ENCODE measurements at regions not wholly inside any gene's neighbourhood (a gene's known extent, or its start where the extent isn't known, plus 50 kb on each side); places are given as distances from the start of the nearest gene placed in this dataset.

GRCh38 chr18:51933903-51934302, 406.1 kb upstream of the DCC start:
- H3K27ac Mint-ChIP-seq (ENCODE audit: unreplicated experiment), result no peak overlapping the region
- no peak for DNase-seq (ENCODE audit: low spot score)
- H3K36me3 Mint-ChIP-seq (ENCODE audit: low read depth), result no peaks in the 10 kb centered on the region
- peaks cover 11% of the 10 kb centered on the region for H3K9me3 Mint-ChIP-seq (ENCODE audit: low read depth)
- no peaks in the 10 kb centered on the region for H3K27me3 Mint-ChIP-seq (ENCODE audit: low read depth)
- no peaks in the 10 kb centered on the region for H3K4me1 Mint-ChIP-seq (ENCODE audit: low read depth)
- no peak overlapping the region for H3K4me3 Mint-ChIP-seq (ENCODE audit: unreplicated experiment)
- TF ChIP-seq CTCF (IDR thresholded peaks at IDR 0.05), result no peak

GRCh38 chr18:51936115-51936514, 403.9 kb upstream of the DCC start:
- Mint-ChIP-seq H3K27ac (ENCODE audit: unreplicated experiment) (no peak overlapping the region), H3K36me3 (ENCODE audit: low read depth) (no peaks in the 10 kb centered on the region), H3K27me3 (ENCODE audit: low read depth) (no peaks in the 10 kb centered on the region), H3K4me3 (ENCODE audit: unreplicated experiment) (no peak overlapping the region), H3K9me3 (ENCODE audit: low read depth) (no peaks in the 10 kb centered on the region), H3K4me1 (ENCODE audit: low read depth) (no peaks in the 10 kb centered on the region)
- no peak for TF ChIP-seq CTCF (IDR thresholded peaks at IDR 0.05)
- no peak for DNase-seq (ENCODE audit: low spot score)

- H3K9me3 Mint-ChIP-seq (ENCODE audit: low read depth), result no peaks in the 10 kb centered on the region
- no peaks in the 10 kb centered on the region for H3K4me1 Mint-ChIP-seq (ENCODE audit: low read depth)
- H3K4me3 Mint-ChIP-seq (ENCODE audit: unreplicated experiment), result no peak overlapping the region
- TF ChIP-seq CTCF (IDR thresholded peaks at IDR 0.05), result no peak
- H3K27me3 Mint-ChIP-seq (ENCODE audit: low read depth), result no peaks in the 10 kb centered on the region
- DNase-seq (ENCODE audit: low spot score), result no peak
- no peaks in the 10 kb centered on the region for H3K36me3 Mint-ChIP-seq (ENCODE audit: low read depth)
- no peak overlapping the region for H3K27ac Mint-ChIP-seq (ENCODE audit: unreplicated experiment)
Observed at GRCh38 chr18:51941999-51942398, 398.0 kb upstream of the DCC start.

- no peak overlapping the region for H3K27ac Mint-ChIP-seq (ENCODE audit: unreplicated experiment)
- H3K36me3 Mint-ChIP-seq (ENCODE audit: low read depth), result no peaks in the 10 kb centered on the region
- TF ChIP-seq CTCF (IDR thresholded peaks at IDR 0.05), result no peak
- H3K9me3 Mint-ChIP-seq (ENCODE audit: low read depth), result no peaks in the 10 kb centered on the region
- DNase-seq (ENCODE audit: low spot score), result no peak
- H3K27me3 Mint-ChIP-seq (ENCODE audit: low read depth), result no peaks in the 10 kb centered on the region
- no peaks in the 10 kb centered on the region for H3K4me1 Mint-ChIP-seq (ENCODE audit: low read depth)
- H3K4me3 Mint-ChIP-seq (ENCODE audit: unreplicated experiment), result no peak overlapping the region
Observed at GRCh38 chr18:51943281-51943680, 396.7 kb upstream of the DCC start.

GRCh38 chr18:51946946-51947345, 393.1 kb upstream of the DCC start:
- Mint-ChIP-seq H3K9me3 (ENCODE audit: low read depth) (peaks cover 3% of the 10 kb centered on the region), H3K4me3 (ENCODE audit: unreplicated experiment) (no peak overlapping the region), H3K27me3 (ENCODE audit: low read depth) (no peaks in the 10 kb centered on the region), H3K36me3 (ENCODE audit: low read depth) (no peaks in the 10 kb centered on the region), H3K27ac (ENCODE audit: unreplicated experiment) (no peak overlapping the region), H3K4me1 (ENCODE audit: low read depth) (no peaks in the 10 kb centered on the region)
- no peak for DNase-seq (ENCODE audit: low spot score)
- TF ChIP-seq CTCF (IDR thresholded peaks at IDR 0.05), result no peak
